Adrenal gland (tissue), 5 donors: ENCODE measurements at regions not wholly inside any gene's neighbourhood (a gene's known extent, or its start where the extent isn't known, plus 50 kb on each side); places are given as distances from the start of the nearest gene placed in this dataset.

Source experiments
- CTCF ChIP-seq, 6 experiments: fragments of 450-650 bp in 4 of 6; fragments of 200-600 bp in 2 of 6; sonication (generic) in 1 of 6; IDR thresholded peaks; 1 replicate in 5 of 6; 2 replicates in 1 of 6; pipeline versions ENCODE4 v1.5.1 to v1.8.0; 2016 to 2021; ENCODE audit warnings: antibody characterized with exemption in 6 of 6, mild to moderate bottlenecking in 2 of 6, moderate library complexity in 1 of 6
- POLR2A ChIP-seq, 2 donors: fragments of 450-650 bp; IDR thresholded peaks; one replicate each; pipeline ENCODE4 v1.6.1; 2017; ENCODE audit warnings: antibody characterized with exemption in 2 of 2, mild to moderate bottlenecking in 2 of 2, moderate library complexity in 1 of 2
- donor health status: DM: no; HTN: no; CAD: no.

GRCh38 chr1:106406114-106406513 lies 650.4 kb upstream of the PRMT6 start:
- TF ChIP-seq POLR2A (IDR thresholded peaks at IDR 0.05) (no peak), CTCF (IDR thresholded peaks at IDR 0.05) (no peak)
